Central memory CD8-positive, alpha-beta T cell (primary cell): ENCODE measurements at regions not wholly inside any gene's neighbourhood (a gene's known extent, or its start where the extent isn't known, plus 50 kb on each side); places are given as distances from the start of the nearest gene placed in this dataset.

Experiments
- ATAC-seq: fragments of 150-1000 bp; cut with Tn5 transposase; replicated peaks from 2 replicates; pipeline ENCODE4 v1.10.0; 2022; ENCODE audit warnings: mild to moderate bottlenecking, moderate FRiP score, moderate number of reproducible peaks; ENCODE audit not compliant: poor library complexity, severe bottlenecking; ENCODE audit errors: extremely low read depth
- DNase-seq, 2 donors: peaks; one replicate each; pipeline ENCODE4 v3.0.0; 2021; ENCODE audit warnings: low spot score in 2 of 2
- H3K27ac Mint-ChIP-seq: one replicate; pipeline ENCODE4 v1.8.0; 2022; ENCODE audit warnings: low read depth, mild to moderate bottlenecking, moderate library complexity, mixed read lengths
- H3K27me3 Mint-ChIP-seq: one replicate; pipeline ENCODE4 v1.8.0; 2022; ENCODE audit warnings: mixed read lengths
- H3K36me3 Mint-ChIP-seq: one replicate; pipeline ENCODE4 v1.8.0; 2022; ENCODE audit warnings: mild to moderate bottlenecking, moderate library complexity, mixed read lengths; ENCODE audit not compliant: insufficient read depth
- H3K4me1 Mint-ChIP-seq: one replicate; pipeline ENCODE4 v1.8.0; 2022; ENCODE audit warnings: mixed read lengths
- H3K4me3 Mint-ChIP-seq: one replicate; pipeline ENCODE4 v1.8.0; 2022; ENCODE audit warnings: mild to moderate bottlenecking, moderate library complexity, mixed read lengths
- H3K9me3 Mint-ChIP-seq: one replicate; pipeline ENCODE4 v1.8.0; 2022; ENCODE audit warnings: mixed read lengths

DNA sequence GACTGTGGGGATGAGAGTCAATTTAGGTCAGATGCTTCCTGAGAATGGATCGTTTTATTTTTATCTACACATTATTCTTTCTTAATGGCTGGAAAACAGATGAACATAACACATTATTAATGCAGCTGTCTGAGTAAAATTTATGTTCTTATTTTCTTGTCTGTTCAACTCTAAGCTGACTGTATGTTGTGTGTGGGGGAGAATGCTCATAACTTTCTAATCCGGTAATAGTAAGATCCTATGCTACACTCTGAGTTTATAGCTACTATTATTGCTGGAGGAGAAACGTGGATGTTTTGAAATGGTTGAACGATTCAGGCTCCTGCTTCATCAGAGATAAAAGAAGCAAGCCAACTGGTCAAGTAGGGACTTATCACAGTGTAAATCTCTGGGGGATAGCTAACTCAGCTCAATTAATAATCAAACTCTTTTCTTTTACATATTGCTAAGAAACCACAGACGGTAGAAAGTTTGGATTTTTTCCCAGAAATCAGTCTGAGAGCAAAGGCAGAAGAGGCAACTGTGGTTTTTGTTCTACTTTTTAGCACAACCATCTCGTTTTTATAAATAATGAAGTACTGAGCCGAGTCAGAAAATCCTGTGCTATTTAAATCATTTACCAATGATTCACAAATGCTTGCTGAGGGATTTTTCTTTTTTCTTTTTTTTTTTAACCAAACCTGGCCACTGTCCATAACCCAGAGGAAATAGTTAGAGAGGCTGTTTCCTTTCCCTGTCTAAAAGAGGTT, 265.0 kb upstream of the FAM174A start:
- Mint-ChIP-seq H3K9me3 (peaks cover 5% of the 10 kb centered on the region), H3K4me1 (no peaks in the 10 kb centered on the region), H3K27ac (no peak overlapping the region), H3K4me3 (no peak overlapping the region), H3K27me3 (no peaks in the 10 kb centered on the region), H3K36me3 (no peaks in the 10 kb centered on the region)
- ATAC-seq, result no peak
- DNase-seq, result no peak

DNA sequence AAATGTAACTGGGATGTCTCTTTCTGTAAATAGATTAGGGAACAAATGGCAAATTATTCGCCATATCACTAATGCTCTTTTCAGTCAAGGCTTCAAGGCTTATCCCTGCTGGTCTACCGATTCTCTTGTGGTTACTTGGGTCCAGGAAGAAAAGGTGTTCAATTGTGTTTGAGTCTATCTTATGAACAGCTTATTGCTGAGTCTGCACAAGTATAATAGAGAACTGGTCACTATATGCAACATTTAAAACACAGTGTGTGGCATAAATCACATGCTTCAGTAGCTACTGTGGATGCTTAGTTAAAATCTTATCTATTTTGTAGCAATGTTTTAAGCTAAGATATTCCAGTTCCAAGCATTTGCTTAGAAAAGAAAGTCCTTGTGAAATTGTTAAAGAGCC, 274.2 kb upstream of the FAM174A start:
- no peak overlapping the region for H3K4me3 Mint-ChIP-seq
- no peak for DNase-seq
- no peaks in the 10 kb centered on the region for H3K9me3 Mint-ChIP-seq
- no peaks in the 10 kb centered on the region for H3K36me3 Mint-ChIP-seq
- no peaks in the 10 kb centered on the region for H3K27me3 Mint-ChIP-seq
- H3K27ac Mint-ChIP-seq, result no peak overlapping the region
- no peak for ATAC-seq
- no peaks in the 10 kb centered on the region for H3K4me1 Mint-ChIP-seq

DNA sequence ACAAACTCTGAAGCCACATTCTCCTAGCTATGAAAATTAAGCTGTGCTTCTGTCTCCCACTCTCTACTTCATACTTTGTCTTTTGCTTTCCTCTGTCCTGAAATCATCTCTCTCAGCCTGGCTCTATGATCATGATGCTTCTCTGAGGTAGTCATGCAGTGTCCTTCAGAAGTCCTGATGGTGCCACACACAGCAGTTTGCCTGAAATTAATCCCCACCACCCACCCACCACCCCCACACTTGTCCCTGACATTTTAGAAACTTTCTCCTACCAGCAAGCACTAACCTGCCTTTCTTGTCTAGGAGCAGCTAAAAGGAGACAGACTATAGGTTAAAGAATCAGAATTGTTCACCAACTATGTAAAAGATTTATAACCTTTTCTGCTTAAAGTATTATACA, 282.2 kb upstream of the FAM174A start:
- Mint-ChIP-seq H3K27me3 (no peaks in the 10 kb centered on the region), H3K36me3 (no peaks in the 10 kb centered on the region), H3K9me3 (peaks cover 8% of the 10 kb centered on the region), H3K4me1 (no peaks in the 10 kb centered on the region), H3K27ac (no peak overlapping the region), H3K4me3 (no peak overlapping the region)
- ATAC-seq, result no peak
- no peak for DNase-seq

DNA sequence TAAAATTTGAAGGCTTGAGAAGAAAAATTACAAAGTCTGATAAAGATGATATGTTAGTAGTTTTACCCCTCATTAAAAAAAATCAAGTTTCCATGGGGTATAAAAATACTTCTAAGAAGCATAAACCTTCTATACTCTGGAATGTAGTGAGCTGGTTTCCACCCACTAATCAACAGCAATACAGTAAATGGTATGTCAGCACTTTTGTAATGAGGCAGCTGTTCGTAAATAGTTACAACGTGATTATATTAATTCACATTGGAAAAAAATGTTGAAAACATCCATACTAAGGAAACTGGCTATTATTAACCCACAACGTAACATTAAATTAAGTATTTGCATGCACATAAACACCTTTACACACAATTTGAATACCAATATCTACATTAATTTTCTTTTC, 283.1 kb upstream of the FAM174A start:
- Mint-ChIP-seq H3K9me3 (peaks cover 8% of the 10 kb centered on the region), H3K27me3 (no peaks in the 10 kb centered on the region), H3K4me3 (no peak overlapping the region), H3K27ac (no peak overlapping the region), H3K4me1 (no peaks in the 10 kb centered on the region), H3K36me3 (no peaks in the 10 kb centered on the region)
- DNase-seq (no peak), ATAC-seq (no peak)

DNA sequence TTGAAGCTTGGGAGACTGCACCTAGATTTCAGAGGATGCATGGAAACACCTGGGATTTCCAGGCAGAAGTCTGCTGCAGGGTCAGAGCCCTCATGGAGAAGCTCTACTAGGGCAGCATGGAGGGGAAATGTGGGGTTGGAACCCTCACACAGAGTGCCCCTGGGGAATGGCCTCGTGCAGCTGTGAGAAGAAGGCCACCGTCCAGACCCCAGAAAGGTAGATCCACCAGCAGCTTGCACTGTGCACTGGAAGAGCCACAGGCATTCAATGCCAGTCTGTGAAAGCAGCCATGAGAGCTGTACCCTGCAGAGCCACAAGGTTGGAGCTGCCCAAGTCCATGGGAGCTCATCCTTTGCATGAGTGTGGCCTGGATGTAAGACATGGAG, 285.3 kb upstream of the FAM174A start:
- no peak overlapping the region for H3K4me3 Mint-ChIP-seq

DNA sequence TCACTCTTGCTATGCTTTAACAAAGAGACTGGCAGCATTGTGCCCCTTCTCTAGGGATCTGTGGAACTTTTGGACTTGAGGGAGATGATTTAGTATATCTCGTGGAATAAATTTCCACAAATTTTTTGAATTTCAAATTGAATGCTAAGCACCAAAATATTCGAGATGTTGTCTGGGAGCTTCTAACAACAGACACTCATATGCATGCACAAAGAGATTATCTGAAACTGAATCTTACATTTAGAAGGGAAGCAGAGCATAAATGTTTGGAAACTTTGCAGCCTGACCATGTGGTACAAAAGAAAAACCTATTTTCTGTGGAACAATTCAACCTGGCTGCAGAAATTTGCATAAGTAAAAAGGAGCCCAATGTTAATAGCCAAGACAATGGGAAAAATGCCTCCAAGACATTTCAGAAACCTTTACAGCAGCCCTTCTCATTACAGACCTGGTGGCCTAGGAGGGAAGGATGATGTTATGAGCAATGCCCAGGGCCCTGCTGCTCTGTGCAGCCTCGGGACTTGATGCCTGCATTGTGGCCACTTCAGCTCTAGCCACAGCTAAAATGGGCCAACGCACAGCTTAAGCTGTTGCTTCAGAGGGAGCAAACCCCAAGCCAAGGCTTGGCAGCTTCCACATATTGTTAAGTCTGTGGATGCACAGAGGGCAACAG, 285.8 kb upstream of the FAM174A start:
- DNase-seq (no peak), ATAC-seq (no peak)
- Mint-ChIP-seq H3K4me3 (no peak overlapping the region), H3K27me3 (no peaks in the 10 kb centered on the region), H3K9me3 (peaks cover 8% of the 10 kb centered on the region), H3K36me3 (no peaks in the 10 kb centered on the region), H3K4me1 (no peaks in the 10 kb centered on the region), H3K27ac (no peak overlapping the region)

More for the DNA sequence above, 285.3 kb upstream of the FAM174A start:
- Mint-ChIP-seq H3K27ac (no peak overlapping the region), H3K27me3 (no peaks in the 10 kb centered on the region), H3K9me3 (peaks cover 8% of the 10 kb centered on the region), H3K4me1 (no peaks in the 10 kb centered on the region), H3K36me3 (no peaks in the 10 kb centered on the region)
- ATAC-seq, result no peak
- DNase-seq, result no peak

DNA sequence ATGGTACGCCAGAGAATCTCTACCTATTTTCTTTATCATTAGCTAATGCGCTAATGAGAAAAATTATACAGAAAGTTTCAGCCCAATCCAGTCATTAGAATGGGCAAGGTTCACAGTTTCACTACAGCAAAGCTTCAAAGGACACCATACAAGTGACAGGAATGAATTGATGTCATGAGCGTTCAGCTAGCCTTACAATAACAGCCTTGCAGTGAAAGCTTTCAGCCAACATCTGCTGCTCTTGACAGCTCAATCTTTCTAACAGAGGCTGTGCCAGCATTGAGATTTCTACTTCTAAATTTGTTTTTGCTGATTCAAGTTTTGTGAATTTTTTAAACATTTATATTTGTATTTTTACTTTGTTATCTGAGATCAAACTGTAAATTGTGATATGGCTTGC, 302.4 kb upstream of the FAM174A start:
- Mint-ChIP-seq H3K27ac (no peak overlapping the region), H3K36me3 (peaks cover 1% of the 10 kb centered on the region), H3K4me1 (no peaks in the 10 kb centered on the region), H3K27me3 (no peaks in the 10 kb centered on the region), H3K9me3 (peaks cover 16% of the 10 kb centered on the region), H3K4me3 (no peak overlapping the region)
- DNase-seq, result no peak
- no peak for ATAC-seq

DNA sequence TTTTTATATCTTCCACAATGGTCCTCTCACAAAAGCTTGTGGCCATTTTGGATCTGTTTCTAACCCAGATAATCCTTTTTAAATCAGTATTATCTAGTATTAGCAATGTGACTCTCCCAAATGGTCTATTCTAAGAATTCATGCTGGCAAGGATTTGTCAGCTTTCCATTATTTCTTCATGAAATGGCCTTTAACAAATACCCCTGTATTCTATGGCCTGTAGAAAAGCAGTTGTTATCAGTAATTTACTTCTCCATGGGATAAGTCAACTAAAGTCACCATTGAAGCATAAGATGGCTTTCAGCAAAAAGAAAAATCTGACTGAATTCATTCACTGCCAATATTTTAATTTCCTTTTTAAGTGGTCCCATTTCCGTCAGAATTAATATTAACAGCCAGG, 346.4 kb upstream of the FAM174A start:
- H3K4me3 Mint-ChIP-seq, result no peak overlapping the region
- H3K9me3 Mint-ChIP-seq, result no peaks in the 10 kb centered on the region
- no peaks in the 10 kb centered on the region for H3K27me3 Mint-ChIP-seq
- H3K27ac Mint-ChIP-seq, result no peak overlapping the region
- H3K4me1 Mint-ChIP-seq, result no peaks in the 10 kb centered on the region
- ATAC-seq (no peak), DNase-seq (no peak)
- no peaks in the 10 kb centered on the region for H3K36me3 Mint-ChIP-seq

DNA sequence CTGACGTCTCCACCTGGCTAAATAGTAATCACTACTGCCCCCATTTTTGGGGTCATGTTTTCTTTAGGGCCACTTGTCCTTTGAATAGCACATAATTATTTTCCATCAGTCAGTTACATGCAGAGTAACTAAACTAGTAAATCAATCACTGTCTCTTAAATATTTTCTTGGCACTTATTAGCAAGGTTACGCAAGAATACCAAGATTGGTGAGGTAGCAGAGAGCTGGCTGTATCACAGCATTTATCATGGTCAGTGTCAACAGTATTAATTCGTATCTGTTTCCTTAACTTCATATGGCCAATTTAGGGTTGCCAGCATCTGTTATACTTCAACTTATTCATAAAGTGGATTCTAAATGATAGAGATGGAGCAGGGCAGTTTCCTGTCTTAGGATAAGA, 346.8 kb upstream of the FAM174A start:
- Mint-ChIP-seq H3K36me3 (no peaks in the 10 kb centered on the region), H3K4me3 (no peak overlapping the region), H3K27me3 (no peaks in the 10 kb centered on the region), H3K4me1 (no peaks in the 10 kb centered on the region), H3K27ac (no peak overlapping the region), H3K9me3 (no peaks in the 10 kb centered on the region)
- DNase-seq (no peak), ATAC-seq (no peak)

DNA sequence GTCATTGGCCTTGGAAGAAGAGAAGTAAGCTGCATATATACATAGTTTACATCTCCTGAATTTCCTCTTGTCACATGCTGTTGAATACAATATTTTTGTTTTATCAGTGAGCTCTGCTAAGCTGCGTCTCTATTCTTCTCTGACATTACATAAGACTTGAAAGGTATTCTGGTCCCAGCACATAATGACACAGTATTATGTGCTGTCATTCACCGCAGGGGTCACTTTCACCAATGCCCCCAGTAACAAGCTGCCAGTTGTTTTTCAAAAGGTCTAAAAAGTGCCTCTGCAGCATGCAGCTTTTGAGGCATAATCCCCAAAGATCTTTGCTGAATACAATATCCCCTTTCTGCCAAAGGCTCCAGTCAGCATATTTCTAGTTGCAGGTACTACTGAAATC, 349.0 kb upstream of the FAM174A start:
- Mint-ChIP-seq H3K36me3 (no peaks in the 10 kb centered on the region), H3K9me3 (no peaks in the 10 kb centered on the region), H3K4me1 (no peaks in the 10 kb centered on the region), H3K27me3 (no peaks in the 10 kb centered on the region), H3K27ac (no peak overlapping the region), H3K4me3 (no peak overlapping the region)
- no peak for DNase-seq
- no peak for ATAC-seq

DNA sequence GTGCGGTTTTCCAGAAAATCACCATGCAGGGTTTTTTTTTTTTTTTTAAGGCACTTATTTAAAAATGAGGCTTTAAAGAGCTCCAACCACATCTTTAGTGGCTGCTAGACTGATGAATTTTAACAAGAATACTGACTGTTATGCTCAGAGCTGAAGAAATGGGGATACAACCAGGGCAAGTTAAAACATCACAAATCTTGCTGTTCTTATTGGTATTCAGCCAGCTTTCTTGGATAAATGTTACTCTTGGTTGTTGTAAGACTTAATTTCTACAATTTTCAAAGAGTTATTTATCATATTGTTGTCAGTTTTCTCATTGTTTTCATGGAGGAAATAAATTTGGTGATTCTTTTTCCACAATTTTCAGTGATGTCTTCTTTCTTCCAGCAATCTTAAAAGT, 352.8 kb upstream of the FAM174A start:
- DNase-seq (no peak), ATAC-seq (no peak)
- H3K4me3 Mint-ChIP-seq, result no peak overlapping the region
- no peaks in the 10 kb centered on the region for H3K36me3 Mint-ChIP-seq
- H3K9me3 Mint-ChIP-seq, result no peaks in the 10 kb centered on the region
- no peaks in the 10 kb centered on the region for H3K4me1 Mint-ChIP-seq
- H3K27ac Mint-ChIP-seq, result no peak overlapping the region
- no peaks in the 10 kb centered on the region for H3K27me3 Mint-ChIP-seq

DNA sequence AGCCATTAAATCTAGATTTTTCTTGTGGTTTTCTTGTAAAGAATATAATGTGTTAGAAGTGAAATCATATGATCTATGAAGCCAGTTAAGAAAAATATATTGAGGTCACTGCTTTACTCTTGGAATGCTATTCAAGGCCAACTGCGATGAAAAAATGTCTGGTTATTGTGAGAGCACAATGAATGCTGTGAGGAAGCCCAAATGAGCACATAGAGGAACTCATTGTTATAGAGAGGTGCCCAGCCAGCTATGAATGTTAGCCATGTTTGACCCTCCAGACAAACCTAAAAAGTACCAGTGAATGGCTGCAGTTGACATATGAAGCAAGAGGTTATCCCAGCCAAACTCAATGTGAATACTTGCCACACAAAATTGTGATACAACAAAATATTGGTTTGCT, 359.8 kb upstream of the FAM174A start:
- H3K4me1 Mint-ChIP-seq, result no peaks in the 10 kb centered on the region
- ATAC-seq (no peak), DNase-seq (no peak)
- H3K9me3 Mint-ChIP-seq, result peaks cover 14% of the 10 kb centered on the region
- H3K27ac Mint-ChIP-seq, result no peak overlapping the region
- H3K4me3 Mint-ChIP-seq, result no peak overlapping the region
- no peaks in the 10 kb centered on the region for H3K27me3 Mint-ChIP-seq
- H3K36me3 Mint-ChIP-seq, result no peaks in the 10 kb centered on the region

DNA sequence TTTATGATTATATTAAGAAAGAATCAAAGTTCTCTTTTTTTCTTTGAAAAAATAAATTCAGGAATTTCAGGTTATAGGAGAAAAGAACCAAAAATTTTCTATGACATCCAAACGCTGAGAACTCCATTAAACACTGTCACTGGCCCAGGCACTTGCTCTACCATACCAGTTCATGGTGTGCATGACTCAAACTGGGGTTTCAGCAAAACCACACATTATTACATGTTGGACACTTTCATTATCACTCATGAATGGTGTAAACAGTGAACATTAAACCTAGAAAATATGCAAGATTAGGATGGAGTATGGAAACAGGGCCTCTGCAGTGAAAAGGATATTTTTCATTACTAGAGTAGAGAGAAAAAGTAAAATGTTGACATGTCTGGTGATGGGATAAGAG, 369.9 kb upstream of the FAM174A start:
- H3K4me3 Mint-ChIP-seq, result no peak overlapping the region
- DNase-seq (no peak), ATAC-seq (no peak)
- no peaks in the 10 kb centered on the region for H3K27me3 Mint-ChIP-seq
- H3K9me3 Mint-ChIP-seq, result no peaks in the 10 kb centered on the region
- H3K4me1 Mint-ChIP-seq, result no peaks in the 10 kb centered on the region
- no peaks in the 10 kb centered on the region for H3K36me3 Mint-ChIP-seq
- no peak overlapping the region for H3K27ac Mint-ChIP-seq
